GM21367 (cell line): ENCODE measurements at regions not wholly inside any gene's neighbourhood (a gene's known extent, or its start where the extent isn't known, plus 50 kb on each side); places are given as distances from the start of the nearest gene placed in this dataset.
"Not testable (repeated sequence)": the region's sequence is repeated elsewhere in the genome, so short reads cannot be mapped to it uniquely, and the experiment has no call there.

Source experiments
- ATAC-seq: cut with Tn5 transposase; IDR thresholded peaks from one replicate; pipeline ENCODE4 v1.9.1; 2021; ENCODE audit not compliant: unreplicated experiment

GRCh38 chr15:44848859-44849258 is 107.6 kb upstream of the TERB2 start:
- ATAC-seq = not testable (repeated sequence)

GRCh38 chr15:44849701-44850403 is 106.6 kb upstream of the TERB2 start:
- not testable (repeated sequence) for ATAC-seq

GRCh38 chr15:44853304-44853950 is 103.1 kb upstream of the TERB2 start:
- peak; percentile 58 for ATAC-seq

GRCh38 chr15:44854696-44855095 is 101.8 kb upstream of the TERB2 start:
- ATAC-seq = not testable (repeated sequence)

- not testable (repeated sequence) for ATAC-seq
These were observed 100.2 kb upstream of the TERB2 start for GRCh38 chr15:44856284-44856683.

- not testable (repeated sequence) for ATAC-seq
These were observed 99.2 kb upstream of the TERB2 start for GRCh38 chr15:44857164-44857710.

GRCh38 chr15:44859088-44859487 is 97.4 kb upstream of the TERB2 start:
- ATAC-seq = not testable (repeated sequence)

GRCh38 chr15:44860168-44860567 is 96.3 kb upstream of the TERB2 start:
- not testable (repeated sequence) for ATAC-seq

- no peak for ATAC-seq
These were observed 95.0 kb upstream of the TERB2 start for GRCh38 chr15:44861439-44861910.

GRCh38 chr15:44861917-44862316 is 94.6 kb upstream of the TERB2 start:
- ATAC-seq = no peak

- not testable (repeated sequence) for ATAC-seq
These were observed 93.6 kb upstream of the TERB2 start for GRCh38 chr15:44862866-44863265.

- not testable (repeated sequence) for ATAC-seq
These were observed 88.4 kb upstream of the TERB2 start for GRCh38 chr15:44868100-44868499.

GRCh38 chr15:44870125-44870524 is 86.4 kb upstream of the TERB2 start:
- ATAC-seq = not testable (repeated sequence)

GRCh38 chr15:44873103-44873502 is 83.4 kb upstream of the TERB2 start:
- ATAC-seq = no peak

- ATAC-seq = no peak
These were observed 77.4 kb upstream of the TERB2 start for GRCh38 chr15:44879066-44879465.

- ATAC-seq = peak; percentile 70
These were observed 74.0 kb upstream of the TERB2 start for GRCh38 chr15:44882499-44882968.

- ATAC-seq = no peak
These were observed 73.1 kb upstream of the TERB2 start for GRCh38 chr15:44883199-44883877.

- not testable (repeated sequence) for ATAC-seq
These were observed 57.4 kb upstream of the TERB2 start for GRCh38 chr15:44898890-44899651.

- not testable (repeated sequence) for ATAC-seq
These were observed 56.7 kb upstream of the TERB2 start for GRCh38 chr15:44899775-44900174.

GRCh38 chr15:44900796-44901195 is 55.7 kb upstream of the TERB2 start:
- not testable (repeated sequence) for ATAC-seq

GRCh38 chr15:44903281-44903680 is 53.2 kb upstream of the TERB2 start:
- ATAC-seq = not testable (repeated sequence)
